Tibial nerve (tissue), 4 donors: ENCODE measurements at regions not wholly inside any gene's neighbourhood (a gene's known extent, or its start where the extent isn't known, plus 50 kb on each side); places are given as distances from the start of the nearest gene placed in this dataset.

Source experiments
- DNase-seq, 2 donors: peaks; one replicate each; pipeline ENCODE4 v3.0.0-alpha.2; 2019; ENCODE audit warnings: low spot score in 2 of 2
- H3K27ac ChIP-seq, 4 donors: fragments of 200-600 bp; sonication (generic) in 3 of 4; one replicate each; pipeline ENCODE4 v1.5.1; 2017 to 2019; ENCODE audit warnings: mild to moderate bottlenecking in 1 of 4
- H3K27me3 ChIP-seq, 2 donors: fragments of 200-600 bp; sonication (generic) in 1 of 2; one replicate each; pipeline versions ENCODE4 v1.5.1 to v1.6.0; 2017 to 2019
- H3K36me3 ChIP-seq, 3 donors: fragments of 200-600 bp; sonication (generic); one replicate each; pipeline ENCODE4 v1.5.1; 2018 to 2019
- H3K4me1 ChIP-seq, 4 donors: fragments of 200-600 bp; sonication (generic) in 3 of 4; one replicate each; pipeline ENCODE4 v1.5.1; 2017 to 2019
- H3K4me3 ChIP-seq, 4 donors: fragments of 200-600 bp; sonication (generic) in 3 of 4; one replicate each; pipeline ENCODE4 v1.5.1; 2017 to 2019; ENCODE audit warnings: mild to moderate bottlenecking in 1 of 4, moderate library complexity in 1 of 4
- H3K9me3 ChIP-seq, 4 donors: fragments of 200-600 bp; sonication (generic) in 3 of 4; one replicate each; pipeline ENCODE4 v1.5.1; 2017 to 2019
- EP300 ChIP-seq, 2 donors: sonication (generic); formaldehyde crosslinking; IDR thresholded peaks; one replicate each; pipeline ENCODE4 v1.6.1; 2017; ENCODE audit warnings: antibody characterized with exemption in 2 of 2, mild to moderate bottlenecking in 1 of 2
- POLR2A ChIP-seq, 2 donors: fragments of 450-650 bp; IDR thresholded peaks; one replicate each; pipeline ENCODE4 v1.6.1; 2017; ENCODE audit warnings: antibody characterized with exemption in 2 of 2, mild to moderate bottlenecking in 2 of 2, moderate library complexity in 2 of 2
- WGBS, 2 donors: methylation state at CpG; one replicate each; pipeline ENCODE4 v1.1.5; 2018; 5-methylcytosine and 5-hydroxymethylcytosine counted together
- TF ChIP-seq, protein P1 (sequence below), 5 experiments: fragments of 200-600 bp in 3 of 5; fragments of 450-650 bp in 2 of 5; sonication (generic) in 3 of 5; IDR thresholded peaks; one replicate each; pipeline ENCODE4 v1.5.1; 2016 to 2019; ENCODE audit warnings: antibody characterized with exemption in 5 of 5, mild to moderate bottlenecking in 3 of 5, moderate library complexity in 2 of 5

DNA sequence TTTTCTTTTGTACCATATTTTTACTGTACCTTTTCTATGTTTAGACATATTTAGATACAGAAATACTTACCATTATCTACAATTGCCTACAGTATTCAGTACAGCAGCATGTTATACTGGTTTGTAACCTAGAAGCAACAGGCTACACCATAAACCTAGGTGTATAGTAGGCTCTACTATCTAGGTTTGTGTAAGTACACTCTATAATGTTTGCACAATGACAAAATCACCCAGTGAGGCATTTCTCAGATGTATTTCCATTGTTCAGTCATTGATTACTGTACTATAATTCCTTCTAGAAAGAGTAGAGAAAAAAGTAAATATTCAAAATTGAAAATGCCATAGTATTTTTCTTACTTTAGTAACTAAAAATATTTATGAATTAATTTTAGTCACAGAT lies 490.1 kb upstream of the REG3G start:
- no peaks in the 10 kb centered on the region for H3K9me3 ChIP-seq
- H3K4me1 ChIP-seq = no peaks in the 10 kb centered on the region
- H3K27ac ChIP-seq = no peak overlapping the region
- H3K4me3 ChIP-seq = no peak overlapping the region
- no peaks in the 10 kb centered on the region for H3K36me3 ChIP-seq
- H3K27me3 ChIP-seq = no peaks in the 10 kb centered on the region
- DNase-seq = no peak
- TF ChIP-seq, protein P1, sequence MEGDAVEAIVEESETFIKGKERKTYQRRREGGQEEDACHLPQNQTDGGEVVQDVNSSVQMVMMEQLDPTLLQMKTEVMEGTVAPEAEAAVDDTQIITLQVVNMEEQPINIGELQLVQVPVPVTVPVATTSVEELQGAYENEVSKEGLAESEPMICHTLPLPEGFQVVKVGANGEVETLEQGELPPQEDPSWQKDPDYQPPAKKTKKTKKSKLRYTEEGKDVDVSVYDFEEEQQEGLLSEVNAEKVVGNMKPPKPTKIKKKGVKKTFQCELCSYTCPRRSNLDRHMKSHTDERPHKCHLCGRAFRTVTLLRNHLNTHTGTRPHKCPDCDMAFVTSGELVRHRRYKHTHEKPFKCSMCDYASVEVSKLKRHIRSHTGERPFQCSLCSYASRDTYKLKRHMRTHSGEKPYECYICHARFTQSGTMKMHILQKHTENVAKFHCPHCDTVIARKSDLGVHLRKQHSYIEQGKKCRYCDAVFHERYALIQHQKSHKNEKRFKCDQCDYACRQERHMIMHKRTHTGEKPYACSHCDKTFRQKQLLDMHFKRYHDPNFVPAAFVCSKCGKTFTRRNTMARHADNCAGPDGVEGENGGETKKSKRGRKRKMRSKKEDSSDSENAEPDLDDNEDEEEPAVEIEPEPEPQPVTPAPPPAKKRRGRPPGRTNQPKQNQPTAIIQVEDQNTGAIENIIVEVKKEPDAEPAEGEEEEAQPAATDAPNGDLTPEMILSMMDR (IDR thresholded peaks at IDR 0.05) = no peak
- TF ChIP-seq POLR2A (IDR thresholded peaks at IDR 0.05) (no peak), EP300 (IDR thresholded peaks at IDR 0.05) (no peak)

DNA sequence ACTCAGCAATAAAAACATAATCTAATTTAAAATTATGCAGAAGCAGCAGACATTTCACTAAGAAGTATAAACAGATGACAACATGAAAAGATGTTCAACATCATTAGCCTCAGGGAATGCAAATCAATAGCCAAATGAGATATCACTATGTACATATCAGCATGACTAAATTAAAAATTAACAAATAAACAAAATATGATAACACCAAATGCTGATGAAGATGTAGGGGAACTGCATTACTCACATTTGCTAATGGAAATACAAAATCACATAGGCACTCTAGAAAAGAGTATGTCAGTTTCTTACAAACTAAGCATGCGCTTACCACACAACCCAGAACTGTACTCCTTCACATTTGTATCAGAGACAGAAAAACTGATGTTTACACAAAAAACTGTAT lies 487.2 kb upstream of the REG3G start:
- H3K4me1 ChIP-seq = no peaks in the 10 kb centered on the region
- WGBS, 2 donors = 92 to 93% methylated on average over 1 of the region's 1 CpG
- TF ChIP-seq, protein P1 (IDR thresholded peaks at IDR 0.05) = no peak
- TF ChIP-seq EP300 (IDR thresholded peaks at IDR 0.05) (no peak), POLR2A (IDR thresholded peaks at IDR 0.05) (no peak)
- H3K27ac ChIP-seq = no peak overlapping the region
- H3K9me3 ChIP-seq = peaks cover 0 to 6% (median 2%) of the 10 kb centered on the region in 4 donors
- no peak overlapping the region for H3K4me3 ChIP-seq
- DNase-seq = no peak
- no peaks in the 10 kb centered on the region for H3K36me3 ChIP-seq
- no peaks in the 10 kb centered on the region for H3K27me3 ChIP-seq

DNA sequence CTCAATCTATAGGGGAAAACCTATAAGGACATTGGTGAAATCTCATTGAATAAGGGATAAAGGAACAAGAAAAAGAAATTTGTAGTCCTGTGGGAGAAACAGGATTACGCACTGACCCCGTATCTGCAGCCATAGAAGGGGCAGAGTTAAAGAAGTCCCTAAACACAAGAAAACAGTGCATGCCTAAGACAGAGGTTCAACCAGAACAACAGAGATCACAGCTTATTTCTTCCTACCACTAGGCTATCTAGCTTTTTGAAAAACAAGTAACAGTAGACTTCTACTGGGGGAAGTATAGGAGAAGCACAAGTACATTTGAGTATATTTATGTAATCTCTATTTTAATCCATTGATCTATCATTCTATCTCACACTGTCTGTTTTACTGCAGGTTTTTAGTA lies 485.2 kb upstream of the REG3G start:
- no peaks in the 10 kb centered on the region for H3K36me3 ChIP-seq
- DNase-seq = no peak
- no peak overlapping the region for H3K27ac ChIP-seq
- no peaks in the 10 kb centered on the region for H3K4me1 ChIP-seq
- H3K9me3 ChIP-seq = peaks cover 0 to 6% (median 2%) of the 10 kb centered on the region in 4 donors
- WGBS, 2 donors = 39 to 86% methylated on average over 2 of the region's 2 CpGs
- H3K4me3 ChIP-seq = no peak overlapping the region
- H3K27me3 ChIP-seq = no peaks in the 10 kb centered on the region
- TF ChIP-seq, protein P1 (IDR thresholded peaks at IDR 0.05) = no peak
- TF ChIP-seq POLR2A (IDR thresholded peaks at IDR 0.05) (no peak), EP300 (IDR thresholded peaks at IDR 0.05) (no peak)

DNA sequence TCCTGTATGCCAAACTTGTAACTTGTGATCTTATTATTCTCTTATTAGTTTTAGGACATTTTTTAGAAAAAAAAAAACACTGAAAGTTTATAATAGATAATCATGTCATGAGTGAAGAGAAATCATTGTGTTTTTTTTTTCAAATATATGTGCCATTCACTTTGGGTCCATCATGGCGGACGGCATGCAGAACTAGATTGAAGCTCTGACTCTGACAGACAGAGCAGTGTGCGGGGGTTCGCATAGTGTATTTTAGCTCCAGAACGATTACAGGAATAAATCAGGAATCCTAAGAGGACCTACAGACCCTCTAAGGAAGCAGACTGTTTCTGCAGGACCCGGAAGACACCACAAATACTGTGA lies 484.4 kb upstream of the REG3G start:
- H3K27ac ChIP-seq = no peak overlapping the region
- H3K36me3 ChIP-seq = no peaks in the 10 kb centered on the region
- H3K9me3 ChIP-seq = peaks cover 0 to 6% (median 2%) of the 10 kb centered on the region in 4 donors
- no peak for TF ChIP-seq EP300 (IDR thresholded peaks at IDR 0.05)
- TF ChIP-seq POLR2A (IDR thresholded peaks at IDR 0.05) = no peak
- TF ChIP-seq, protein P1 (IDR thresholded peaks at IDR 0.05) = no peak
- no peak for DNase-seq
- no peak overlapping the region for H3K4me3 ChIP-seq
- H3K27me3 ChIP-seq = no peaks in the 10 kb centered on the region
- no peaks in the 10 kb centered on the region for H3K4me1 ChIP-seq
- WGBS, 2 donors = 92 to 94% methylated on average over 6 of the region's 6 CpGs

DNA sequence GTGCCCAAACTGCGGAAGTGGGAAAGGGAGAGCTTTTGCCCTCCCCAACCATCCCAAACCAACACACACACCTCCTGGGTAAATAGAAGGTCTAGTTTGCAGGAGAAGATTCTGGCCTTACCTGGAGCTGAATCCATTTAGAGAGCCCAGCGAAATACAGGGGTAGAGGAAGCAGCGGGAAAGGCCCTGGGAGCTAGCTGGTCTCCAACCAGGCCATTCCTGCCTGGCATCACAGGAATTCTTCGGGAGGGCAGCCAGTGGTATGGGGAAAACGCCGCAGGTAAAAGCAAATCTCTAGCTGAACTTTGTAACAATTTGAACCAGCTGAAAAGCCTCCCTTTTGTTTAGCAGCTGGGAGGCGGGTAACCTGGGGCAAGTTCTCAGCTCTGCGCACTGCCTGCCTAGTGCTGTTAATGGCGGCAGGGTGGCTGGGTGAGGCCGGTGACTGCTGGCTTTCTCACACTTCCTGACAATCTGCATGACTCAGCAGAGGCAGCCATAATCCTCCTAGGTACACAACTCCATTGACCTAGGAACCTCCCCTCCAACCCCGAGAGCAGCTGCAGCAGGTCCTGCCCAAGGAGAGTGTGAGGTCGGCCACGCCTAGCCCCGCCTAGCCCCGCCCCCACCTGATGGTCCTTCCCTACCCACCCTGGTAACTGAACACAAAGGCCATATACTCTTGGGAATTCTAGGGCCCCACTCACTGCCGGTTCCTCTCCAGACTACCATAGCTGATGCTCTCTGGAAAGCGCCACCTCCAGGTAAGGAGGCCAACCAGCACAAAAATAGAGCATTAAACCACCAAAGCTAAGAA lies 483.8 kb upstream of the REG3G start:
- H3K9me3 ChIP-seq = peaks cover 0 to 6% (median 2%) of the 10 kb centered on the region in 4 donors
- no peaks in the 10 kb centered on the region for H3K36me3 ChIP-seq
- H3K4me1 ChIP-seq = no peaks in the 10 kb centered on the region
- no peak for TF ChIP-seq POLR2A (IDR thresholded peaks at IDR 0.05)
- whole genome bisulfite sequencing, 2 donors = 92 to 94% methylated on average over 16 of the region's 17 CpGs
- DNase-seq = no peak
- no peak overlapping the region for H3K4me3 ChIP-seq
- H3K27me3 ChIP-seq = no peaks in the 10 kb centered on the region
- no peak overlapping the region for H3K27ac ChIP-seq
